GM23338 (cell line): ENCODE measurements at regions not wholly inside any gene's neighbourhood (a gene's known extent, or its start where the extent isn't known, plus 50 kb on each side); places are given as distances from the start of the nearest gene placed in this dataset.

Experiments used
- ATAC-seq: fragments of 200-7000 bp; cut with Tn5 transposase; 3 replicates; pipeline ENCODE4 v1.9.1; 2020
- DNase-seq: peaks from one replicate; pipeline ENCODE4 v3.0.0-alpha.2; 2015; ENCODE audit warnings: low spot score
- H2AFZ ChIP-seq: fragments of 200-600 bp; sonication (generic); 2 replicates; pipeline ENCODE4 v1.8.0; 2016; ENCODE audit warnings: antibody characterized with exemption, mild to moderate bottlenecking, moderate library complexity
- H3F3A ChIP-seq: fragments of 200-600 bp; sonication (generic); replicated peaks from 2 replicates; pipeline ENCODE4 v1.8.0; 2017; ENCODE audit warnings: antibody characterized with exemption, mixed run types, low read depth
- H3K27ac ChIP-seq: fragments of 200-600 bp; sonication (generic); 2 replicates; pipeline ENCODE4 v1.6.1; 2016; ENCODE audit warnings: low read depth
- H3K27me3 ChIP-seq: fragments of 200-600 bp; sonication (generic); 2 replicates; pipeline ENCODE4 v1.8.0; 2016; ENCODE audit warnings: mild to moderate bottlenecking, mixed run types, moderate library complexity; ENCODE audit not compliant: insufficient read depth
- H3K36me3 ChIP-seq: fragments of 200-600 bp; sonication (generic); 2 replicates; pipeline ENCODE4 v1.8.0; 2016; ENCODE audit warnings: mild to moderate bottlenecking; ENCODE audit not compliant: insufficient read depth
- H3K4me1 ChIP-seq: fragments of 200-600 bp; sonication (generic); 2 replicates; pipeline ENCODE4 v1.8.0; 2016; ENCODE audit warnings: mild to moderate bottlenecking, moderate library complexity; ENCODE audit not compliant: insufficient read depth
- H3K4me2 ChIP-seq: fragments of 200-600 bp; sonication (generic); 2 replicates; pipeline ENCODE4 v1.7.1; 2017; ENCODE audit warnings: mixed run types
- H3K4me3 ChIP-seq: fragments of 200-600 bp; sonication (generic); 2 replicates; pipeline ENCODE4 v1.6.1; 2016; ENCODE audit warnings: mixed run types
- H3K79me2 ChIP-seq: fragments of 200-600 bp; sonication (generic); replicated peaks from 2 replicates; pipeline ENCODE4 v1.8.0; 2017; ENCODE audit warnings: mild to moderate bottlenecking; ENCODE audit not compliant: insufficient read depth
- H3K9me2 ChIP-seq: fragments of 200-600 bp; sonication (generic); 2 replicates; pipeline ENCODE4 v1.8.0; 2017; ENCODE audit not compliant: insufficient read depth
- H4K20me1 ChIP-seq: fragments of 200-600 bp; sonication (generic); replicated peaks from 2 replicates; pipeline ENCODE4 v1.8.0; 2017; ENCODE audit warnings: mild to moderate bottlenecking; ENCODE audit not compliant: insufficient read depth
- H3K27ac Mint-ChIP-seq: 2 replicates; pipeline ENCODE4 v1.8.0; 2020; ENCODE audit warnings: inconsistent platforms, mild to moderate bottlenecking, moderate library complexity, mixed read lengths
- H3K27me3 Mint-ChIP-seq: 3 replicates; pipeline ENCODE4 v1.8.0; 2022; ENCODE audit warnings: low read depth, mild to moderate bottlenecking, moderate library complexity, mixed read lengths, inconsistent platforms; ENCODE audit not compliant: insufficient read depth, poor library complexity
- H3K36me3 Mint-ChIP-seq: 3 replicates; pipeline ENCODE4 v1.8.0; 2021; ENCODE audit warnings: low read depth, mild to moderate bottlenecking, inconsistent platforms, moderate library complexity, mixed read lengths
- H3K4me1 Mint-ChIP-seq: 3 replicates; pipeline ENCODE4 v1.8.0; 2020; ENCODE audit warnings: mild to moderate bottlenecking, inconsistent platforms, mixed read lengths
- H3K4me3 Mint-ChIP-seq: 3 replicates; pipeline ENCODE4 v1.8.0; 2021; ENCODE audit warnings: moderate library complexity, mild to moderate bottlenecking, inconsistent platforms, mixed read lengths
- H3K9me3 Mint-ChIP-seq: 3 replicates; pipeline ENCODE4 v1.8.0; 2020; ENCODE audit warnings: moderate library complexity, mild to moderate bottlenecking, inconsistent platforms, mixed read lengths
- CREB1 ChIP-seq: fragments of 250-450 bp; sonication (Bioruptor Pico); IDR thresholded peaks from 2 replicates; pipeline ENCODE4 v1.5.0; 2020; ENCODE audit warnings: low read depth, mild to moderate bottlenecking, moderate library complexity
- ETS1 ChIP-seq: IDR thresholded peaks from 2 replicates; pipeline ENCODE4 v1.6.1; 2016; ENCODE audit warnings: antibody characterized with exemption
- EZH2 ChIP-seq: fragments of 200-600 bp; sonication (generic); IDR thresholded peaks from one replicate; pipeline ENCODE4 v1.8.0; 2017; ENCODE audit warnings: antibody characterized with exemption, mild to moderate bottlenecking, low read depth; ENCODE audit not compliant: unreplicated experiment
- EZH2phosphoT487 ChIP-seq: fragments of 200-600 bp; sonication (generic); IDR thresholded peaks from one replicate; pipeline ENCODE4 v1.8.1; 2018; ENCODE audit warnings: antibody characterized with exemption; ENCODE audit not compliant: unreplicated experiment
- JUNB ChIP-seq: IDR thresholded peaks from one replicate; pipeline ENCODE4 v1.6.1; 2016; ENCODE audit warnings: antibody characterized with exemption; ENCODE audit not compliant: unreplicated experiment
- NANOG ChIP-seq: IDR thresholded peaks from 2 replicates; pipeline ENCODE4 v1.6.1; 2016; ENCODE audit warnings: antibody characterized with exemption, borderline replicate concordance
- POLR2AphosphoS5 ChIP-seq: IDR thresholded peaks from 2 replicates; pipeline ENCODE4 v1.6.1; 2016; ENCODE audit warnings: antibody characterized with exemption, low read depth
- STAT1 ChIP-seq: IDR thresholded peaks from one replicate; pipeline ENCODE4 v1.6.1; 2016; ENCODE audit warnings: antibody characterized with exemption; ENCODE audit not compliant: unreplicated experiment
- ZNF114 ChIP-seq: fragments of 250-450 bp; sonication (Bioruptor Pico); IDR thresholded peaks from 2 replicates; pipeline ENCODE4 v1.5.0; 2020; ENCODE audit warnings: mild to moderate bottlenecking, moderate library complexity
- ZNF331 ChIP-seq: fragments of 250-450 bp; sonication (Bioruptor Pico); IDR thresholded peaks from 2 replicates; pipeline ENCODE4 v1.5.0; 2020; ENCODE audit warnings: low read depth, mild to moderate bottlenecking, moderate library complexity
- TF ChIP-seq, protein P1 (sequence below): IDR thresholded peaks from one replicate; pipeline ENCODE4 v1.6.1; 2018; ENCODE audit warnings: antibody characterized with exemption; ENCODE audit not compliant: unreplicated experiment
- TF ChIP-seq, protein P2 (sequence below), 2 experiments: fragments of 200-600 bp in 1 of 2; sonication (generic) in 1 of 2; conservative IDR thresholded peaks; 2 replicates each; pipeline versions ENCODE4 v1.5.1 to v1.6.1; 2016 to 2017; ENCODE audit warnings: antibody characterized with exemption in 2 of 2, low read depth in 2 of 2, mild to moderate bottlenecking in 2 of 2, moderate library complexity in 1 of 2
- TF ChIP-seq, protein P3 (sequence below): fragments of 250-450 bp; sonication (Bioruptor Pico); IDR thresholded peaks from 2 replicates; pipeline ENCODE4 v1.5.0; 2020; ENCODE audit warnings: mild to moderate bottlenecking, moderate library complexity

DNA sequence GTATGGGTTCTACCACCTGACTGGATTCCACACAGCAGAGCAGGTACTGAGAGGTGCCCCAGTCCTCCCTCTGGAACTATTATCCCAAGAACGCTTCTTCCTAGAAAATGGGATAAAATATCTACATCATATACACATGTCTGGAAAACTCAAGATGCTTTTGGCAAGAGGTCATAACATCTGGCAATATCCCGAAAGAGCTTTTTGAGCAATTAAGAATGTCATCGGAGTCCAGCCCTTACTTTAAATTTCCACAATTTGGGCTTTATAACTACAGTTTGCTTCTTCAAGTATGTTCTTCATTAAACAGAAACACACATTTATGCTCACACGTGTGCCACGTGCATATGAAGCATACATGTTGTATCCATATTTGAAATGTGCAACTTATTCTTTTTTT is 365.9 kb upstream of the THBS1 start:
- ATAC-seq = no peak
- peaks cover 17% of the 10 kb centered on the region for H3K9me3 Mint-ChIP-seq

More for the DNA sequence above, 365.9 kb upstream of the THBS1 start:
- H3K4me3 ChIP-seq = no peak overlapping the region
- no peaks in the 10 kb centered on the region for H3K79me2 ChIP-seq
- no peak for DNase-seq
- peaks cover 4% of the 10 kb centered on the region for H3K9me2 ChIP-seq
- Mint-ChIP-seq H3K4me3 (no peak overlapping the region), H3K36me3 (peaks cover 18% of the 10 kb centered on the region; the same call in 2 of the 3 replicates), H3K27ac (peak overlapping the region; percentile 47), H3K27me3 (no peaks in the 10 kb centered on the region), H3K4me1 (peaks cover 21% of the 10 kb centered on the region)
- no peaks in the 10 kb centered on the region for H3K27me3 ChIP-seq
- TF ChIP-seq, protein P1, sequence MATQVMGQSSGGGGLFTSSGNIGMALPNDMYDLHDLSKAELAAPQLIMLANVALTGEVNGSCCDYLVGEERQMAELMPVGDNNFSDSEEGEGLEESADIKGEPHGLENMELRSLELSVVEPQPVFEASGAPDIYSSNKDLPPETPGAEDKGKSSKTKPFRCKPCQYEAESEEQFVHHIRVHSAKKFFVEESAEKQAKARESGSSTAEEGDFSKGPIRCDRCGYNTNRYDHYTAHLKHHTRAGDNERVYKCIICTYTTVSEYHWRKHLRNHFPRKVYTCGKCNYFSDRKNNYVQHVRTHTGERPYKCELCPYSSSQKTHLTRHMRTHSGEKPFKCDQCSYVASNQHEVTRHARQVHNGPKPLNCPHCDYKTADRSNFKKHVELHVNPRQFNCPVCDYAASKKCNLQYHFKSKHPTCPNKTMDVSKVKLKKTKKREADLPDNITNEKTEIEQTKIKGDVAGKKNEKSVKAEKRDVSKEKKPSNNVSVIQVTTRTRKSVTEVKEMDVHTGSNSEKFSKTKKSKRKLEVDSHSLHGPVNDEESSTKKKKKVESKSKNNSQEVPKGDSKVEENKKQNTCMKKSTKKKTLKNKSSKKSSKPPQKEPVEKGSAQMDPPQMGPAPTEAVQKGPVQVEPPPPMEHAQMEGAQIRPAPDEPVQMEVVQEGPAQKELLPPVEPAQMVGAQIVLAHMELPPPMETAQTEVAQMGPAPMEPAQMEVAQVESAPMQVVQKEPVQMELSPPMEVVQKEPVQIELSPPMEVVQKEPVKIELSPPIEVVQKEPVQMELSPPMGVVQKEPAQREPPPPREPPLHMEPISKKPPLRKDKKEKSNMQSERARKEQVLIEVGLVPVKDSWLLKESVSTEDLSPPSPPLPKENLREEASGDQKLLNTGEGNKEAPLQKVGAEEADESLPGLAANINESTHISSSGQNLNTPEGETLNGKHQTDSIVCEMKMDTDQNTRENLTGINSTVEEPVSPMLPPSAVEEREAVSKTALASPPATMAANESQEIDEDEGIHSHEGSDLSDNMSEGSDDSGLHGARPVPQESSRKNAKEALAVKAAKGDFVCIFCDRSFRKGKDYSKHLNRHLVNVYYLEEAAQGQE = no peak
- TF ChIP-seq JUNB (no peak), ZNF114 (CRISPR knock-in tag) (no peak), CREB1 (CRISPR knock-in tag) (no peak), ETS1 (no peak), POLR2AphosphoS5 (no peak), NANOG (no peak), EZH2 (no peak), STAT1 (no peak), EZH2phosphoT487 (no peak), ZNF331 (CRISPR knock-in tag) (no peak)
- TF ChIP-seq, protein P2, sequence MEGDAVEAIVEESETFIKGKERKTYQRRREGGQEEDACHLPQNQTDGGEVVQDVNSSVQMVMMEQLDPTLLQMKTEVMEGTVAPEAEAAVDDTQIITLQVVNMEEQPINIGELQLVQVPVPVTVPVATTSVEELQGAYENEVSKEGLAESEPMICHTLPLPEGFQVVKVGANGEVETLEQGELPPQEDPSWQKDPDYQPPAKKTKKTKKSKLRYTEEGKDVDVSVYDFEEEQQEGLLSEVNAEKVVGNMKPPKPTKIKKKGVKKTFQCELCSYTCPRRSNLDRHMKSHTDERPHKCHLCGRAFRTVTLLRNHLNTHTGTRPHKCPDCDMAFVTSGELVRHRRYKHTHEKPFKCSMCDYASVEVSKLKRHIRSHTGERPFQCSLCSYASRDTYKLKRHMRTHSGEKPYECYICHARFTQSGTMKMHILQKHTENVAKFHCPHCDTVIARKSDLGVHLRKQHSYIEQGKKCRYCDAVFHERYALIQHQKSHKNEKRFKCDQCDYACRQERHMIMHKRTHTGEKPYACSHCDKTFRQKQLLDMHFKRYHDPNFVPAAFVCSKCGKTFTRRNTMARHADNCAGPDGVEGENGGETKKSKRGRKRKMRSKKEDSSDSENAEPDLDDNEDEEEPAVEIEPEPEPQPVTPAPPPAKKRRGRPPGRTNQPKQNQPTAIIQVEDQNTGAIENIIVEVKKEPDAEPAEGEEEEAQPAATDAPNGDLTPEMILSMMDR (conservative IDR thresholded peaks at IDR 0.05; ENCODE audit: low read depth in 2 of 2) = no peak
- TF ChIP-seq, protein P3, sequence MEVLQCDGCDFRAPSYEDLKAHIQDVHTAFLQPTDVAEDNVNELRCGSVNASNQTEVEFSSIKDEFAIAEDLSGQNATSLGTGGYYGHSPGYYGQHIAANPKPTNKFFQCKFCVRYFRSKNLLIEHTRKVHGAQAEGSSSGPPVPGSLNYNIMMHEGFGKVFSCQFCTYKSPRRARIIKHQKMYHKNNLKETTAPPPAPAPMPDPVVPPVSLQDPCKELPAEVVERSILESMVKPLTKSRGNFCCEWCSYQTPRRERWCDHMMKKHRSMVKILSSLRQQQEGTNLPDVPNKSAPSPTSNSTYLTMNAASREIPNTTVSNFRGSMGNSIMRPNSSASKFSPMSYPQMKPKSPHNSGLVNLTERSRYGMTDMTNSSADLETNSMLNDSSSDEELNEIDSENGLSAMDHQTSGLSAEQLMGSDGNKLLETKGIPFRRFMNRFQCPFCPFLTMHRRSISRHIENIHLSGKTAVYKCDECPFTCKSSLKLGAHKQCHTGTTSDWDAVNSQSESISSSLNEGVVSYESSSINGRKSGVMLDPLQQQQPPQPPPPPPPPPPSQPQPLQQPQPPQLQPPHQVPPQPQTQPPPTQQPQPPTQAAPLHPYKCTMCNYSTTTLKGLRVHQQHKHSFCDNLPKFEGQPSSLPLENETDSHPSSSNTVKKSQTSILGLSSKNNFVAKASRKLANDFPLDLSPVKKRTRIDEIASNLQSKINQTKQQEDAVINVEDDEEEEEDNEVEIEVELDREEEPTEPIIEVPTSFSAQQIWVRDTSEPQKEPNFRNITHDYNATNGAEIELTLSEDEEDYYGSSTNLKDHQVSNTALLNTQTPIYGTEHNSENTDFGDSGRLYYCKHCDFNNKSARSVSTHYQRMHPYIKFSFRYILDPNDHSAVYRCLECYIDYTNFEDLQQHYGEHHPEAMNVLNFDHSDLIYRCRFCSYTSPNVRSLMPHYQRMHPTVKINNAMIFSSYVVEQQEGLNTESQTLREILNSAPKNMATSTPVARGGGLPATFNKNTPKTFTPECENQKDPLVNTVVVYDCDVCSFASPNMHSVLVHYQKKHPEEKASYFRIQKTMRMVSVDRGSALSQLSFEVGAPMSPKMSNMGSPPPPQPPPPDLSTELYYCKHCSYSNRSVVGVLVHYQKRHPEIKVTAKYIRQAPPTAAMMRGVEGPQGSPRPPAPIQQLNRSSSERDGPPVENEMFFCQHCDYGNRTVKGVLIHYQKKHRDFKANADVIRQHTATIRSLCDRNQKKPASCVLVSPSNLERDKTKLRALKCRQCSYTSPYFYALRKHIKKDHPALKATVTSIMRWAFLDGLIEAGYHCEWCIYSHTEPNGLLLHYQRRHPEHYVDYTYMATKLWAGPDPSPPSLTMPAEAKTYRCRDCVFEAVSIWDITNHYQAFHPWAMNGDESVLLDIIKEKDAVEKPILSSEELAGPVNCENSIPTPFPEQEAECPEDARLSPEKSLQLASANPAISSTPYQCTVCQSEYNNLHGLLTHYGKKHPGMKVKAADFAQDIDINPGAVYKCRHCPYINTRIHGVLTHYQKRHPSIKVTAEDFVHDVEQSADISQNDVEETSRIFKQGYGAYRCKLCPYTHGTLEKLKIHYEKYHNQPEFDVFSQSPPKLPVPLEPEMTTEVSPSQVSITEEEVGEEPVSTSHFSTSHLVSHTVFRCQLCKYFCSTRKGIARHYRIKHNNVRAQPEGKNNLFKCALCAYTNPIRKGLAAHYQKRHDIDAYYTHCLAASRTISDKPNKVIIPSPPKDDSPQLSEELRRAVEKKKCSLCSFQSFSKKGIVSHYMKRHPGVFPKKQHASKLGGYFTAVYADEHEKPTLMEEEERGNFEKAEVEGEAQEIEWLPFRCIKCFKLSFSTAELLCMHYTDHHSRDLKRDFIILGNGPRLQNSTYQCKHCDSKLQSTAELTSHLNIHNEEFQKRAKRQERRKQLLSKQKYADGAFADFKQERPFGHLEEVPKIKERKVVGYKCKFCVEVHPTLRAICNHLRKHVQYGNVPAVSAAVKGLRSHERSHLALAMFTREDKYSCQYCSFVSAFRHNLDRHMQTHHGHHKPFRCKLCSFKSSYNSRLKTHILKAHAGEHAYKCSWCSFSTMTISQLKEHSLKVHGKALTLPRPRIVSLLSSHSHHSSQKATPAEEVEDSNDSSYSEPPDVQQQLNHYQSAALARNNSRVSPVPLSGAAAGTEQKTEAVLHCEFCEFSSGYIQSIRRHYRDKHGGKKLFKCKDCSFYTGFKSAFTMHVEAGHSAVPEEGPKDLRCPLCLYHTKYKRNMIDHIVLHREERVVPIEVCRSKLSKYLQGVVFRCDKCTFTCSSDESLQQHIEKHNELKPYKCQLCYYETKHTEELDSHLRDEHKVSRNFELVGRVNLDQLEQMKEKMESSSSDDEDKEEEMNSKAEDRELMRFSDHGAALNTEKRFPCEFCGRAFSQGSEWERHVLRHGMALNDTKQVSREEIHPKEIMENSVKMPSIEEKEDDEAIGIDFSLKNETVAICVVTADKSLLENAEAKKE (CRISPR knock-in tag) = no peak
- no peaks in the 10 kb centered on the region for H3K36me3 ChIP-seq
- peak overlapping the region; percentile 95; the same call in 1 of the 2 replicates for H3K27ac ChIP-seq
- H3F3A ChIP-seq = no peaks in the 10 kb centered on the region
- no peak overlapping the region for H3K4me2 ChIP-seq
- H2AFZ ChIP-seq = no peak overlapping the region
- H4K20me1 ChIP-seq = no peaks in the 10 kb centered on the region
- peaks cover 9% of the 10 kb centered on the region; the same call in 1 of the 2 replicates for H3K4me1 ChIP-seq
